HEK293 (cell line): ENCODE measurements at regions not wholly inside any gene's neighbourhood (a gene's known extent, or its start where the extent isn't known, plus 50 kb on each side); places are given as distances from the start of the nearest gene placed in this dataset.

ENCODE experiments used
- CTCF ChIA-PET: fragments of 350-600 bp; formaldehyde crosslinking; extraction: SDS; loops from one replicate; lab custom pipeline; 2021; ENCODE audit warnings: antibody characterized with exemption; lab: Yijun Ruan, JAX
- POLR2A ChIA-PET: fragments of 300-600 bp; formaldehyde crosslinking; extraction: SDS; loops from one replicate; lab custom pipeline; 2020; ENCODE audit warnings: antibody characterized with exemption, inconsistent platforms; lab: Yijun Ruan, JAX
- H3K27ac ChIP-seq: fragments of 200-500 bp; sonication (Bioruptor generic); 2 replicates; pipeline ENCODE4 v1.5.1; 2014; ENCODE audit warnings: low read depth, low read length, control low read depth, inconsistent platforms; ENCODE audit errors: extremely low read depth
- H3K36me3 ChIP-seq, 2 experiments: fragments of 200-500 bp in 1 of 2; sonication (Bioruptor generic) in 1 of 2; 1 replicate in 1 of 2; 2 replicates in 1 of 2; pipeline ENCODE4 v1.5.1; 2014 to 2017; ENCODE audit warnings: inconsistent platforms in 2 of 2, low read length in 2 of 2; ENCODE audit not compliant: control insufficient read depth in 2 of 2, insufficient read depth in 1 of 2
- H3K4me1 ChIP-seq: fragments of 200-500 bp; sonication (Bioruptor generic); 2 replicates; pipeline ENCODE4 v1.5.1; 2014; ENCODE audit warnings: mild to moderate bottlenecking, low read length, inconsistent platforms; ENCODE audit not compliant: control insufficient read depth, insufficient read depth
- H3K4me3 ChIP-seq: 2 replicates; pipeline ENCODE4 v1.5.1; 2011; ENCODE audit warnings: low read depth, mild to moderate bottlenecking, control low read depth, low read length, moderate library complexity
- H3K9me3 ChIP-seq: fragments of 200-500 bp; sonication (Bioruptor generic); 2 replicates; pipeline ENCODE4 v1.5.1; 2014; ENCODE audit warnings: low read depth, low read length, inconsistent platforms; ENCODE audit not compliant: control insufficient read depth, insufficient read depth
- BCL11A ChIP-seq: fragments of 450-650 bp; formaldehyde crosslinking; IDR thresholded peaks from 2 replicates; pipeline ENCODE4 v1.5.1; 2016; ENCODE audit warnings: low read depth, missing biosample characterization, missing genetic modification characterization
- SP3 ChIP-seq: fragments of 450-650 bp; formaldehyde crosslinking; IDR thresholded peaks from 2 replicates; pipeline ENCODE4 v1.5.1; 2016; ENCODE audit warnings: missing biosample characterization, missing genetic modification characterization
- TRIM28 ChIP-seq: IDR thresholded peaks from 2 replicates; pipeline ENCODE4 v1.6.1; 2011; ENCODE audit warnings: low read length, control low read depth, borderline replicate concordance
- ZBTB20 ChIP-seq: fragments of 450-650 bp; formaldehyde crosslinking; IDR thresholded peaks from 2 replicates; pipeline ENCODE4 v1.5.1; 2016; ENCODE audit warnings: missing biosample characterization, missing genetic modification characterization
- ZNF10 ChIP-seq: fragments of 450-650 bp; formaldehyde crosslinking; IDR thresholded peaks from 2 replicates; pipeline ENCODE4 v1.5.1; 2017; ENCODE audit warnings: missing biosample characterization, missing genetic modification characterization
- ZNF132 ChIP-seq: fragments of 450-650 bp; formaldehyde crosslinking; IDR thresholded peaks from 2 replicates; pipeline ENCODE4 v1.5.1; 2017; ENCODE audit warnings: missing biosample characterization, missing genetic modification characterization, borderline replicate concordance
- ZNF175 ChIP-seq: fragments of 450-650 bp; formaldehyde crosslinking; IDR thresholded peaks from 2 replicates; pipeline ENCODE4 v1.5.1; 2016; ENCODE audit warnings: missing biosample characterization, missing genetic modification characterization
- ZNF2 ChIP-seq: fragments of 450-650 bp; formaldehyde crosslinking; IDR thresholded peaks from 2 replicates; pipeline ENCODE4 v1.5.1; 2016; ENCODE audit warnings: missing biosample characterization, missing genetic modification characterization
- ZNF211 ChIP-seq: fragments of 450-650 bp; formaldehyde crosslinking; IDR thresholded peaks from 2 replicates; pipeline ENCODE4 v1.5.1; 2016; ENCODE audit warnings: low read depth, missing biosample characterization, missing genetic modification characterization
- ZNF223 ChIP-seq: fragments of 450-650 bp; formaldehyde crosslinking; IDR thresholded peaks from 2 replicates; pipeline ENCODE4 v1.5.1; 2016; ENCODE audit warnings: missing biosample characterization, missing genetic modification characterization
- ZNF248 ChIP-seq: fragments of 450-650 bp; formaldehyde crosslinking; IDR thresholded peaks from 2 replicates; pipeline ENCODE4 v1.5.1; 2017; ENCODE audit warnings: missing biosample characterization, missing genetic modification characterization
- ZNF354C ChIP-seq: fragments of 450-650 bp; formaldehyde crosslinking; IDR thresholded peaks from 2 replicates; pipeline ENCODE4 v1.5.1; 2016; ENCODE audit warnings: missing biosample characterization, missing genetic modification characterization, low read depth, borderline replicate concordance
- ZNF366 ChIP-seq: fragments of 450-650 bp; formaldehyde crosslinking; conservative IDR thresholded peaks from 2 replicates; pipeline ENCODE4 v1.5.1; 2016; ENCODE audit warnings: missing biosample characterization, missing genetic modification characterization
- ZNF423 ChIP-seq: fragments of 450-650 bp; formaldehyde crosslinking; IDR thresholded peaks from 2 replicates; pipeline ENCODE4 v1.5.1; 2016; ENCODE audit warnings: missing biosample characterization, missing genetic modification characterization
- ZNF449 ChIP-seq: fragments of 450-650 bp; formaldehyde crosslinking; IDR thresholded peaks from 2 replicates; pipeline ENCODE4 v1.5.1; 2017; ENCODE audit warnings: missing biosample characterization, mild to moderate bottlenecking, missing genetic modification characterization, moderate library complexity
- ZNF558 ChIP-seq: fragments of 450-650 bp; formaldehyde crosslinking; IDR thresholded peaks from 2 replicates; pipeline ENCODE4 v1.5.1; 2016; ENCODE audit warnings: missing biosample characterization, missing genetic modification characterization
- ZNF610 ChIP-seq: fragments of 450-650 bp; formaldehyde crosslinking; IDR thresholded peaks from 2 replicates; pipeline ENCODE4 v1.5.1; 2016; ENCODE audit warnings: missing biosample characterization, missing genetic modification characterization, borderline replicate concordance
- ZNF747 ChIP-seq: fragments of 450-650 bp; formaldehyde crosslinking; IDR thresholded peaks from 2 replicates; pipeline ENCODE4 v1.5.1; 2016; ENCODE audit warnings: missing biosample characterization, missing genetic modification characterization
- ZXDB ChIP-seq: fragments of 450-650 bp; formaldehyde crosslinking; IDR thresholded peaks from 2 replicates; pipeline ENCODE4 v1.5.1; 2016; ENCODE audit warnings: missing biosample characterization, missing genetic modification characterization
- TF ChIP-seq, protein P1 (sequence below): fragments of 450-650 bp; IDR thresholded peaks from 2 replicates; pipeline ENCODE4 v1.5.1; 2018; ENCODE audit warnings: missing biosample characterization, mild to moderate bottlenecking, missing genetic modification characterization
- TF ChIP-seq, protein P2 (sequence below): fragments of 450-650 bp; formaldehyde crosslinking; IDR thresholded peaks from 2 replicates; pipeline ENCODE4 v1.5.1; 2017; ENCODE audit warnings: missing biosample characterization, missing genetic modification characterization
- TF ChIP-seq, protein P3 (sequence below): fragments of 450-650 bp; formaldehyde crosslinking; IDR thresholded peaks from 2 replicates; pipeline ENCODE4 v1.5.1; 2016; ENCODE audit warnings: missing biosample characterization, missing genetic modification characterization
- TF ChIP-seq, protein P4 (sequence below): fragments of 450-650 bp; formaldehyde crosslinking; IDR thresholded peaks from 2 replicates; pipeline ENCODE4 v1.5.1; 2016; ENCODE audit warnings: missing biosample characterization, missing genetic modification characterization

- TF ChIP-seq ZNF366 (no peak), ZNF747 (no peak)
- TF ChIP-seq, all 188 proteins: peak for 0
Measured at GRCh38 chr12:118884226-118884625, 97.1 kb upstream of the SRRM4 start (continued).

- no peaks in the 10 kb centered on the region for H3K9me3 ChIP-seq
- no peak overlapping the region for H3K27ac ChIP-seq
- H3K4me3 ChIP-seq, result no peak overlapping the region
- H3K4me1 ChIP-seq, result no peaks in the 10 kb centered on the region
- no peaks in the 10 kb centered on the region for H3K36me3 ChIP-seq
- ChIA-PET POLR2A (no interaction called here), CTCF (interaction anchor here (0.5 kb wide), 1 partner anchor 636 kb away, joined by 4 read pairs; no protein-coding TSS in a partner anchor)
- TF ChIP-seq ZNF248 (no peak), ZBTB20 (tag by site-specific recombination) (no peak), ZNF175 (tag by site-specific recombination) (no peak), ZXDB (tag by site-specific recombination) (no peak), SP3 (no peak), ZNF610 (tag by site-specific recombination) (no peak), ZNF223 (tag by site-specific recombination) (no peak), TRIM28 (no peak), ZNF132 (no peak), ZNF211 (tag by site-specific recombination) (no peak), ZNF354C (tag by site-specific recombination) (no peak)
- TF ChIP-seq, protein P1, sequence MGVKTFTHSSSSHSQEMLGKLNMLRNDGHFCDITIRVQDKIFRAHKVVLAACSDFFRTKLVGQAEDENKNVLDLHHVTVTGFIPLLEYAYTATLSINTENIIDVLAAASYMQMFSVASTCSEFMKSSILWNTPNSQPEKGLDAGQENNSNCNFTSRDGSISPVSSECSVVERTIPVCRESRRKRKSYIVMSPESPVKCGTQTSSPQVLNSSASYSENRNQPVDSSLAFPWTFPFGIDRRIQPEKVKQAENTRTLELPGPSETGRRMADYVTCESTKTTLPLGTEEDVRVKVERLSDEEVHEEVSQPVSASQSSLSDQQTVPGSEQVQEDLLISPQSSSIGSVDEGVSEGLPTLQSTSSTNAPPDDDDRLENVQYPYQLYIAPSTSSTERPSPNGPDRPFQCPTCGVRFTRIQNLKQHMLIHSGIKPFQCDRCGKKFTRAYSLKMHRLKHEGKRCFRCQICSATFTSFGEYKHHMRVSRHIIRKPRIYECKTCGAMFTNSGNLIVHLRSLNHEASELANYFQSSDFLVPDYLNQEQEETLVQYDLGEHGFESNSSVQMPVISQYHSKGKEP (tag by site-specific recombination), result no peak
- TF ChIP-seq, protein P2, sequence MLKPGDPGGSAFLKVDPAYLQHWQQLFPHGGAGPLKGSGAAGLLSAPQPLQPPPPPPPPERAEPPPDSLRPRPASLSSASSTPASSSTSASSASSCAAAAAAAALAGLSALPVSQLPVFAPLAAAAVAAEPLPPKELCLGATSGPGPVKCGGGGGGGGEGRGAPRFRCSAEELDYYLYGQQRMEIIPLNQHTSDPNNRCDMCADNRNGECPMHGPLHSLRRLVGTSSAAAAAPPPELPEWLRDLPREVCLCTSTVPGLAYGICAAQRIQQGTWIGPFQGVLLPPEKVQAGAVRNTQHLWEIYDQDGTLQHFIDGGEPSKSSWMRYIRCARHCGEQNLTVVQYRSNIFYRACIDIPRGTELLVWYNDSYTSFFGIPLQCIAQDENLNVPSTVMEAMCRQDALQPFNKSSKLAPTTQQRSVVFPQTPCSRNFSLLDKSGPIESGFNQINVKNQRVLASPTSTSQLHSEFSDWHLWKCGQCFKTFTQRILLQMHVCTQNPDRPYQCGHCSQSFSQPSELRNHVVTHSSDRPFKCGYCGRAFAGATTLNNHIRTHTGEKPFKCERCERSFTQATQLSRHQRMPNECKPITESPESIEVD (tag by site-specific recombination), result no peak
- TF ChIP-seq, protein P3, sequence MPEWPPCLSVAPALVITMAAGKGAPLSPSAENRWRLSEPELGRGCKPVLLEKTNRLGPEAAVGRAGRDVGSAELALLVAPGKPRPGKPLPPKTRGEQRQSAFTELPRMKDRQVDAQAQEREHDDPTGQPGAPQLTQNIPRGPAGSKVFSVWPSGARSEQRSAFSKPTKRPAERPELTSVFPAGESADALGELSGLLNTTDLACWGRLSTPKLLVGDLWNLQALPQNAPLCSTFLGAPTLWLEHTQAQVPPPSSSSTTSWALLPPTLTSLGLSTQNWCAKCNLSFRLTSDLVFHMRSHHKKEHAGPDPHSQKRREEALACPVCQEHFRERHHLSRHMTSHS (tag by site-specific recombination), result no peak
- TF ChIP-seq, protein P4, sequence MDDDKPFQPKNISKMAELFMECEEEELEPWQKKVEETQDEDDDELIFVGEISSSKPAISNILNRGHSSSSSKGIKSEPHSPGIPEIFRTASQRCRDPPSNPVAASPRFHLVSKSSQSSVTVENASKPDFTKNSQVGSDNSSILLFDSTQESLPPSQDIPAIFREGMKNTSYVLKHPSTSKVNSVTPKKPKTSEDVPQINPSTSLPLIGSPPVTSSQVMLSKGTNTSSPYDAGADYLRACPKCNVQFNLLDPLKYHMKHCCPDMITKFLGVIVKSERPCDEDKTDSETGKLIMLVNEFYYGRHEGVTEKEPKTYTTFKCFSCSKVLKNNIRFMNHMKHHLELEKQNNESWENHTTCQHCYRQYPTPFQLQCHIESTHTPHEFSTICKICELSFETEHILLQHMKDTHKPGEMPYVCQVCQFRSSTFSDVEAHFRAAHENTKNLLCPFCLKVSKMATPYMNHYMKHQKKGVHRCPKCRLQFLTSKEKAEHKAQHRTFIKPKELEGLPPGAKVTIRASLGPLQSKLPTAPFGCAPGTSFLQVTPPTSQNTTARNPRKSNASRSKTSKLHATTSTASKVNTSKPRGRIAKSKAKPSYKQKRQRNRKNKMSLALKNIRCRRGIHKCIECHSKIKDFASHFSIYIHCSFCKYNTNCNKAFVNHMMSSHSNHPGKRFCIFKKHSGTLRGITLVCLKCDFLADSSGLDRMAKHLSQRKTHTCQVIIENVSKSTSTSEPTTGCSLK (tag by site-specific recombination), result no peak
Measured at GRCh38 chr12:118900993-118901392, 80.3 kb upstream of the SRRM4 start.

- Histone ChIP-seq H3K27ac (no peak overlapping the region), H3K4me3 (no peak overlapping the region), H3K9me3 (no peaks in the 10 kb centered on the region), H3K36me3 (no peaks in the 10 kb centered on the region), H3K4me1 (no peaks in the 10 kb centered on the region)
- ChIA-PET POLR2A (no interaction called here), CTCF (no interaction called here)
- TF ChIP-seq BCL11A (no peak), ZNF558 (no peak), ZNF10 (tag by site-specific recombination) (no peak), ZNF2 (tag by site-specific recombination) (no peak), ZNF423 (no peak), ZNF449 (tag by site-specific recombination) (no peak)
Measured at GRCh38 chr12:118908811-118909210, 72.5 kb upstream of the SRRM4 start.
